ENCODE measurements at regions not wholly inside any gene's neighbourhood (a gene's known extent, or its start where the extent isn't known, plus 50 kb on each side); places are given as distances from the start of the nearest gene placed in this dataset.

GRCh38 chr13:60757501-60758215 is 360.6 kb downstream of the TDRD3 start:
- no peak for DNase-seq

GRCh38 chr13:60756306-60756705 is 359.3 kb downstream of the TDRD3 start:
- no peak for DNase-seq

DNA sequence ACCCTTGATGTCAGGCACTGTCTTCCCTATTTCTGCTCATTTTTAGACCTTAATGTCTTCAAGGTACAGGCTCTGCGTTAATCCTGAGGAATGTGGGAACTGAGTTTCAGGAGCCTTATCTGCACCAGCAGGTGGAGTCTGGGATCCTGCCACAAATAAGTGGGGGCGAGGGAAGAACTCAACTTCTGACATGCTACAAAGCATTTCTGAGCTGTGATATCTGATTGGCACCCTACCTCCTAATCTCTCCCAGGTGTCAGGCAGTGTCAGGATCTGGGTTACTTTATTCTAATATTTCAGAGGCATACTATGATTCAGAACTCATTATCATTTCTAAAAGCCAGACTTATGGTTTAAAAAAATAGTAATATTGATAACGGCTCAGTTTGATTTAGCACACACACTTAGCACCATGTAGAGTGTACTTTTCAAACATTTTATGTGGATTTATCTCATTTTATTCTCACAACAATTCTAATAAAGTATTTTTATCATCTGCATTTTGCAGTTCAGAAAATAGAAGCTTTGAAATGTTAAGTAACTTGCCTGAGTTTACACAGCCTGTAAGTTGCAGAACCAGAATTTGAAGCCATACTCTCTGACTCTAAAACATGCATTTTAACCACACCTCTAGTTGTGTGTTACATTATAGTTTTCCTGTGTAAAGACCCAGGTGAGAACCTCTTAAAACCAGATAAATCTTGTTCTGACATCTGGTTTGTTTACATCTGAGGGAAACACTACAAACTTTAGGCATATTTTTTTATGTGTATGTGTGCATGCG is 358.6 kb downstream of the TDRD3 start:
- no peak for DNase-seq

GRCh38 chr13:60754211-60755090 is 357.4 kb downstream of the TDRD3 start:
- DNase-seq: no peak

DNA sequence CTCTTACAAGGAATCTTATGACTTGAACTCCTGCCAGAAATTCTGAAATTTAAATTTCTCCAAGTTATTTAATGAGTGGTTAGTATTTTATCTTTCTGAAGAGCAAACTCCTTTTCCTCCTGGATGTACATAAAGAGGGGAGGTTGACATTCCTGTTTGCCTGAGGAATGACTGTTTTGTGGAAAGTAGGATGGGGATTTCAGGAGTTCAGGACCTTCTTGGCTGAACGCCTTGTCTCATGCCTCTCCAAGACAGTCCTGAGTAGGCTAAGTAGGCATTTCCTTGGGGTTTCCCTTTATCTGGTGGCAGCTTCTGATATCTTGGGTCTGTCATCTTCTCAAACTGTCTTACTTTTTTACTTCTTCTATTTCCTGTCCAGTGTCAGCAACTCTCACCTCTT is 356.6 kb downstream of the TDRD3 start:
- DNase-seq: no peak

DNA sequence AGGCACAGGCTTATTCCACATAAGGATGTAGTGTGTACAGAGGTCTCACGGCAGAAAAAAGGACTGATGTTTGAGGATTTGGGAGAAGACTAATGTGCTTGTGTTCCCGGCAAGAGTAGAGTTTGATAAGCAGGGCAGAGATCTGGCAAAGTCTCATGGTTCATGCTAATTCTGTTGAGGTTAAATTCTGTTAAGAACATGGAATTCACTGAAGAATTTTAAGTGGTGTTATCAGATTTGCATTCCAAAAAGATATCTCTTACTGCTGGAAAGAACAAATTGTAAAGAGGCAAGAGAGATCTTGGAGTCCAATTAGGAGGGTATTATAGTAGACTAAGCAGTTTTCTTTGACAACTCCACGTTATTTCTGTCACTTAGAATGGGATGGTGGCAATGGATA is 348.3 kb downstream of the TDRD3 start:
- DNase-seq: no peak

DNA sequence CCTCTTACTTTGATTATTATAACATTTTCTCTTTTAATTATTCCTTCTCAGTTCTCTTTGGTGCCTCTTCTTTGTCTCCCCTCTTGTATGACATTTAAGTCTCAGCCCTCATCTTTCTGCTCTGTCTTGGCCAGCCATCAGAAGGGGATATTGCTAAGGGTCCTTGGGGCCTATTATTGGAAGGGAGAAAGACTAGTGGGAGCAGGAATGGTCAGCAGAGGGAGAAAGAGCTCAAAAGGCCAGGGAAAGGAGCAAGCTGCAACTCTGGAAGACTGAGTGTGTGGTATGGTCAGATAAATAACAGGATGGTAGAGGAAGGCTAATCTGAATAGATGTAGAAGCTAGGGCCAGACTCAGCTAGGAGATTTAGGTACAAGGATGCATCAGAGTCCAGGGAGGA is 336.9 kb downstream of the TDRD3 start:
- DNase-seq: no peak

GRCh38 chr13:60727140-60727539 is 330.1 kb downstream of the TDRD3 start:
- DNase-seq: no peak

DNA sequence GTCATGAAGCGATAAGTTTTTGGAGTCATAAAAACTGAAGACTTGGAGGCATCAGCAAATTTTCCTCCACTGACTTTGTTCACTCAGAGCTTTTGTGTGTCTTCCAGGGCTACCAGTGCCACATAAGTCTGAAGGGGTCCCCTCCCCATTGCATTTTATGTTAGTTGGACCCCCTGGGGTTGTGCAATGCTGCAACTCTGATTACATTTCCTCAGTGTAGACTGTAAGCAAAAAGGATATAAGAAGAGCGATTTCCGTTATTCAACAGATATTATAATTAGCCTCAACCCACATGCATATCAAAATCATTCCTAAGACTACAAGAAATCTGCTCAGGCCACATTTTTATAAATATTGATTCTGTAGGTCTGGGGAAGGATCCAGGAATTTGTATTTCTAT is 324.0 kb downstream of the TDRD3 start:
- no peak for DNase-seq

GRCh38 chr13:60720590-60720989 is 323.6 kb downstream of the TDRD3 start:
- DNase-seq: no peak

- no peak for DNase-seq
Observed at GRCh38 chr13:60716313-60716712, 319.3 kb downstream of the TDRD3 start.

DNA sequence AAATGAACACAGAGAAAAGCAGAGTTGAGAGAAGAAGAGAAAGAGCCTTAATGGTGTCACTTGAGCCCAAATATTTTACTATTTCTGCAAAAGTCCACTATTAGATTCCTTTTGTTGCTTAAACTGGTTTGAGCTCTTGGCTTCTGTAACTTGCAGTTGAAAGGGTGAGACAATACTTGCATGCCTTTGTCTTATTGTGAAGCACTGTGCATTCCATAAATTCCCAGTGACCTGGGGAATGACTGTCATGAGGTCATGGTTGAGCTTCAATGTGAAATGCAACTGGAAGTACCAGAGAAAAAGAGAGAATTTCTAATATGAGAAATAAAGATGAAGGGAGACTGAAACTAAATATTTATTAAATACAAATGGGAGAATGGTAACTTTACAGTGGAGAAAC is 310.9 kb downstream of the TDRD3 start:
- DNase-seq: no peak

DNA sequence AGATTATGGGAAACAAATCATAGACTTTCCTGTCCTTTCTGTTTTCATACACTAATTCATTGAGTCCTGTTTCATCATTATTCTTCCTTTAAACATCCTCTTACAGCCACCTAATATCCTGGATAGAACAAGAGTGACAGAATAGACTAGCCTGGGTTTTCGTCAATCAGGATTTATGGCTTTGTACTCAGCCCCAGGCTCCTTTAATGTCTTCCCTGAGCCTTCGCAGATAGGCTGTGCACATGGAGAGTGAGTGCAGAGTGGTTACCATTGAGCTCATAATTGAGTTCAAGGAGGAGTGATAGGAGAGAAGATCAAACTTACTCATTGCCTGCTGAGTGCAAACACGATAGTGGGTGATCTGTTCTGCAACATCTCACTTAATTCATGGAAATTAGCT is 304.9 kb downstream of the TDRD3 start:
- DNase-seq: no peak

GRCh38 chr13:60700994-60701393 is 304.0 kb downstream of the TDRD3 start:
- DNase-seq: no peak

GRCh38 chr13:60699636-60700035 is 302.6 kb downstream of the TDRD3 start:
- no peak for DNase-seq

- DNase-seq: no peak
Observed at GRCh38 chr13:60696602-60697001, 299.6 kb downstream of the TDRD3 start.

DNA sequence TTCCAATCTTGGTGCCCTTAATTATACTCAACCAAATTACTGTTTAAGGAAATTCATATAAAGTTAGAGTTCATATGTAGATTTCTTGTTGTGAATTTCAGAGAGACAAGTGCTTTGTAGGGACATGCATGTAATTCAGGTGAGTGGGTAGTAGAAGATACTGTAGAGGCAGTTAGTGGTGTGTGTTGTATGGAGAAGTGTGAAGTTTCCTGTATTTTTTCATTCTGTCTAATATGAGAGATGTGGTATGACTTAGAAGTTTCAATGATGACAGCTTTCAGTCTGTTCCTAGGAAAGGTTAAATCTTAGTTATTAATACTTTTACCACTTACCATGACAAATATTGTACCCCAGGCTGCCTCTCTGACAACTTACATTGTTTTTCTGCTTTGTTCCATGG is 294.2 kb downstream of the TDRD3 start:
- no peak for DNase-seq

- DNase-seq: no peak
Observed at GRCh38 chr13:60690604-60691003, 293.6 kb downstream of the TDRD3 start.

GRCh38 chr13:60689571-60689970 is 292.6 kb downstream of the TDRD3 start:
- DNase-seq: no peak

- DNase-seq: no peak
Observed at GRCh38 chr13:60689076-60689475, 292.1 kb downstream of the TDRD3 start.

GRCh38 chr13:60679928-60680694 is 283.1 kb downstream of the TDRD3 start:
- no peak for DNase-seq

DNA sequence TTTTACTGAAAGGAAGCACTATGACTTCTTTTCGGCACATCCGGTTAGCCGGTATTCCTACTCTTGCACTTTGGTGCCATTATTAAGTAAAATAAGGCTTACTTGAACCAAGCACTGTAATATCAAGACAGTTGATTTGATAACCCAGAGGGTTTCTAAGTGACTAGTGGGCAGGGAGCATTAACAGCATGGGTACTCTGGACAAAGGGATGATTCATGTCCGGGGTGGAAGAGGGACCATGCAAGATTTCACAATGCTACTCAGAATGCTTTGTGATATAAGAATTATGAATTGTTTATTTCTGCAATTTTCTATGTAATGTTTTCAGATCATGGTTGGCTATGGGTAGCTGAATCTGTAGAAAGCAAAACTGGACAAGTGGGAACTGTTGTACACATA is 282.1 kb downstream of the TDRD3 start:
- DNase-seq: no peak

DNA sequence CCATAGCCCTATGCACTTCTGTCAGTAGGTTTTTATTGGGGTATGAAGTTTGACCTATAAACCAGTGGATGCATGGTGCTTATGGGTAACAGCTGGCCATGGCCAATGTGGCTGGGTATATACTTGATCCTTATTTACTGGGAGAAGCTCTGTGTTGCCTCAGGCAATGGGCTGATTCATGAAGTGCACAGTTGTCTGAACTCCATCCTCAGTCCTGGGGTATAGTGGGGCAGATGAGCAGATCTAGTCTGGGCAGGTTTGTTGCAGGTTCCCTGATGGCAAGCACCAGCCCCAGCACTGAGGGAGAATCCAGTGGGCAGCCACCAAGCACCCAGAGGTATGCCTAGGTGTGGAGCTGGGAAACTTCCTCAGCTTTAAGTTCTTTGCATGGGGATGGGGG is 274.4 kb downstream of the TDRD3 start:
- no peak for DNase-seq

All from MV-4-11 (cell line).